Peyer's patch (tissue), 4 donors: ENCODE measurements at regions not wholly inside any gene's neighbourhood (a gene's known extent, or its start where the extent isn't known, plus 50 kb on each side); places are given as distances from the start of the nearest gene placed in this dataset.

Source experiments
- CTCF ChIP-seq, 6 experiments: fragments of 450-650 bp in 4 of 6; fragments of 200-600 bp in 2 of 6; sonication (generic) in 1 of 6; IDR thresholded peaks; one replicate each; pipeline ENCODE4 v1.5.1; 2017 to 2019; ENCODE audit warnings: antibody characterized with exemption in 6 of 6, mild to moderate bottlenecking in 3 of 6, moderate library complexity in 1 of 6
- POLR2A ChIP-seq, 2 donors: fragments of 450-650 bp; IDR thresholded peaks; one replicate each; pipeline ENCODE4 v1.5.1; 2017; ENCODE audit warnings: antibody characterized with exemption in 2 of 2, mild to moderate bottlenecking in 2 of 2, moderate library complexity in 2 of 2

DNA sequence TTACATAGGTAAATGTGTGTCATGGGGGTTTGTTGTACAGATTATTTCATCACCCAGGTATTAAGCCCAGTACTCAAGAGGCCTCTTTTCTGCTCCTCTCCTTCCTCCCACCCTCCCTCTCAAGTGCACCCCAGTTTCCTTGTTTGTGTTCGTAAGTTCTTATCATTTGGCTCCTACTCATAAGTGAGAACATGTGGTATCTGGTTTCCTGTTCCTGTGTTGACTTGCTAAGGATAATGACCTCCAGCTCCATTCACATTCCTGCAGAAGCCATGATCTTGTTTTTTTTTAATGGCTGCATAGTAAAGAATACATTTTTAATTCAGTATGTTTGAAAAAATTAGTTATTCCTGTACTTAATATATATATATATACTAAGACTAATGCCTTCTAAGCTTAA lies 107.7 kb downstream of the CLDN17 start:
- no peak for TF ChIP-seq POLR2A (IDR thresholded peaks at IDR 0.05)
- no peak for TF ChIP-seq CTCF (IDR thresholded peaks at IDR 0.05)
